Jurkat, Clone E6-1 (cell line): ENCODE measurements at regions not wholly inside any gene's neighbourhood (a gene's known extent, or its start where the extent isn't known, plus 50 kb on each side); places are given as distances from the start of the nearest gene placed in this dataset.
"Not testable (repeated sequence)": the region's sequence is repeated elsewhere in the genome, so short reads cannot be mapped to it uniquely, and the experiment has no call there.

ENCODE experiments used
- DNase-seq: peaks from one replicate; pipeline ENCODE4 v3.0.0-alpha.2; 2011; ENCODE audit warnings: low read depth, low spot score
- H3K4me3 ChIP-seq: 2 replicates; pipeline ENCODE4 v1.5.1; 2011; ENCODE audit warnings: mild to moderate bottlenecking, low read length, control low read depth, moderate library complexity

DNA sequence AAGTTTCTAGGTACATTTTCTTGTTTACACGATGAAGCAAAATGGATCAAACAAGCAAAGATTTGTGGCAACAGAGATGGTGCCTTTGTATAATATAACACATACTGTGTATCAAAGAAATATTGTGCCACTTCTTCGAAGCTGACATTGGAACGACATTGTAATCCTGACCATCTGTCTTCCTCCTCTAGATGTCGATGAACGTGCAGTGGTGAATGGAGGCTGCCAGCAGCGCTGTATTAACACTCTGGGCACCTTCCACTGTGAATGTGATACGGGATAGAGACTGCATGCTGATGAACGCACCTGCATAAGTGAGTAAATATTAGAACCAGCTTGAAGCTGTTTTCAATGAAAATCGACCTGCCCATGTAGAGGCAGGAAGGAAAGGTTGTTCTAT is 613.3 kb upstream of the GOLIM4 start:
- no peak for DNase-seq
- no peak overlapping the region for H3K4me3 ChIP-seq

DNA sequence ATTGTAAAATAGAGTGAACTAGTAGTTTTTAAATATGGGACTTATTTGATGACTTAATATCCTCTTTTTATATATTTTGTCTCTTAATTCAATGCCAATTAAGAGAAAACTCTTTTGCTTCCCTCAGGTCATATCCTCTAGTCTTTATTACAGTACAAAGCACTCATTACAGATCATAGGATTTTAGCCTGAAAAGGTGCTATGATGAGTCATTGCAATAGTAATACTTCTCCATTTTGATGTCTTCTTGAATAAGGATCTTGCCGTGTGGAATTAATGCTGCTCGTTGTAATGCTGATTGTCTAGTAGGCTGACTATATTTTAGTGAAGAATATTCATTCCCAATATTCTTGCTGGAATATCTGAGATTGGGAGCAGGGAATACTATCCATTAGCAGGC is 612.2 kb upstream of the GOLIM4 start:
- no peak for DNase-seq

GRCh38 chr3:168705412-168705811 is 609.7 kb upstream of the GOLIM4 start:
- DNase-seq: no peak
- H3K4me3 ChIP-seq: no peak overlapping the region

More for the DNA sequence above, 612.2 kb upstream of the GOLIM4 start:
- no peak overlapping the region for H3K4me3 ChIP-seq

DNA sequence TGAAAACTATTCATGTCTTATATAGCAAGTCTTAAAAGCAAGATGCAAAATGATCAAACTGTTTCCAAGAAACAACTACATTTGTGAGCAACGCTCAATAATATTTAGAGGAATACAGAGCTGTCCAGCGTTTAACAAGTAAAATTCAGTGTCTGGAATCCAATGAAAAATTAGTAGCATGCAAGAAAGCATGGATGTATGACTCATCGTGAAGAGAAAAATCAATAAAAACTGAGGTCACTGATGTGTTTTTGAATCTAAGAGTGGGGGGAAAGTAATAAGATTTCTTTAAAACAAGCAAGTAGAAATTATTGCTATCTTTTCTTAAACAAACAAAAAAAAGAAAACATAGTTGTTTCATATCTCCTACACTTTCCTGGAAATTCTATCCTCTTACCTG is 600.3 kb upstream of the GOLIM4 start:
- DNase-seq: no peak
- H3K4me3 ChIP-seq: no peak overlapping the region

DNA sequence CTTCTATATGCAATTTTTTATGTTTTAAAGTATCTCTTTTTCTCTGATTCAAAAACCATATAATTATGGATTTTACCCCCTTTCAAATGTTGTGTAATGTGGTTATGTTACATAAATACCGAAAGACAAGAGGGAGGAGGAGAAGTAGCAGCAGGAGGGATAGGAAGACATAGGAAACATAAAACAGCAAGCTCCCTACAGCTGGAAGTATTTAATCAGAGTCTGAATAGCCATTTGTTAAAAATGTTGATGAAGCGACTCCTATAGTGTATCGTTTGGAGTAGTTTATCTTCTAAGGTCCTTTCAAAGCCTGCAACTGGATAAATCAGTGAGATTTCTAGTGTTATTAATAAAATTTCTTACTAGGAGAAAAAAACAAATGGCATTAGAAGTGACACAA is 598.1 kb upstream of the GOLIM4 start:
- H3K4me3 ChIP-seq: no peak overlapping the region
- DNase-seq: no peak

GRCh38 chr3:168688267-168688666 is 592.5 kb upstream of the GOLIM4 start:
- H3K4me3 ChIP-seq: no peak overlapping the region
- no peak for DNase-seq

- DNase-seq: no peak
Measured at GRCh38 chr3:168684519-168684918, 588.8 kb upstream of the GOLIM4 start.

GRCh38 chr3:168678730-168679129 is 583.0 kb upstream of the GOLIM4 start:
- no peak overlapping the region for H3K4me3 ChIP-seq
- DNase-seq: no peak

More at GRCh38 chr3:168684519-168684918, 588.8 kb upstream of the GOLIM4 start:
- H3K4me3 ChIP-seq: no peak overlapping the region

DNA sequence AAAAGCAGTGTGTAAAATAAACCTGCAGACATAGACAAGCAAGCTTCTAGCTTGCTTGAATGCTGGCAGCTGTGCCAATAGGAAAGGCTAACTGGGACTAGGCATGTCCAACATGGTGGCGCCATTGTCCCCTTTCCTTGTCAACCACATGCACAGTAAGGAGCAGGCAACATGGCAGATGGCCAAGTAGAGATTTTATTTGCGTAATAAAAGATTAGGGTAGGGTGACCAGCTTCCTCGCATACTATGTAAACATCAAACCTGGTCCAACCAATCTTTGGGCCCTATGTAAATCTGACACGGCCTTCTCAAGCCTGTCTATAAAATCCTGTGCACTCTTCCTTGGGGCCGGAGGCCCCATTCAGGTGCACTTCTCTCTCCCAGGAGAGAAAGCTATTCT is 575.4 kb upstream of the GOLIM4 start:
- H3K4me3 ChIP-seq: no peak overlapping the region
- no peak for DNase-seq

GRCh38 chr3:168660879-168661657 is 565.3 kb upstream of the GOLIM4 start:
- not testable (repeated sequence) for DNase-seq, H3K4me3 ChIP-seq

- no peak overlapping the region for H3K4me3 ChIP-seq
- DNase-seq: no peak
Measured at GRCh38 chr3:168659015-168659414, 563.3 kb upstream of the GOLIM4 start.

DNA sequence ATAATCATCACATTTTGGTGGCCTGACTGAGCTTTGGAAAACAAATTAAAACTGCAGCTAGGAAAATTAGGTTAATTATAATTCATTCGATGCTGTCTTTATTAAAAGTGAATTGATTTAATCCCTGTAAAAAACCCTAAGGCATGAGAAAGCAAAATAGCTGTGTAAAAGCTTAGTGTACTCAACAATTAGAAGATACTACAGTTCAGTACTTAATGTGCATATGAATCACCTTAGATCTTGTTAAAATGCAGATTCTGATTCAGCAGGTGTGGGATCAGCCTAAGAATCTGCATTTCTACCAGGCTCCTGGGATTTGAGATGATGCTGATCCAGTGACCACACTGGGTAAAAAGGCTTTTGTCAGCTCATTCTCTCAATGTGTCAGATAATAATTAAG is 559.9 kb upstream of the GOLIM4 start:
- H3K4me3 ChIP-seq: no peak overlapping the region
- no peak for DNase-seq

GRCh38 chr3:168654700-168655099 is 559.0 kb upstream of the GOLIM4 start:
- no peak overlapping the region for H3K4me3 ChIP-seq
- no peak for DNase-seq

DNA sequence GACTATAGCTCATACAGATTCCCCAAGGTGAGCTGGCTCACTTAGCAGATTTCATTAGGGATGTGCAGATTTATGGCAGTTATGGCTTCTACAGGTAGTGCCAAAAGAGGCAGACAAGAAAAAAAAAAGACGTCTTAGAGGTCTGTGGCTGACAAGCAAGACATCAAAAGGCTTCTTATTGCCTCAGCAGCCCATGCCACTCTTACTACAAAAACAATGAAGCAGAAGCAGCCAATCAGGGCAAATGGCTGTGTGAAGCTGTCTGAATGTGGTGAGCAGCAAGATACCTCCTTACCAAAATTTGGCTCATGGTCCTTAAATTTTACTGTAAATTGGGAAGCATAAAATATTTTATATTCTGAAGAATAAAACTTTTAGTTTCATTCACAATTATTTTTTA is 557.5 kb upstream of the GOLIM4 start:
- DNase-seq: peak; percentile 12

GRCh38 chr3:168648321-168648720 is 552.6 kb upstream of the GOLIM4 start:
- no peak for DNase-seq
- H3K4me3 ChIP-seq: no peak overlapping the region

More for the DNA sequence above, 557.5 kb upstream of the GOLIM4 start:
- no peak overlapping the region for H3K4me3 ChIP-seq

DNA sequence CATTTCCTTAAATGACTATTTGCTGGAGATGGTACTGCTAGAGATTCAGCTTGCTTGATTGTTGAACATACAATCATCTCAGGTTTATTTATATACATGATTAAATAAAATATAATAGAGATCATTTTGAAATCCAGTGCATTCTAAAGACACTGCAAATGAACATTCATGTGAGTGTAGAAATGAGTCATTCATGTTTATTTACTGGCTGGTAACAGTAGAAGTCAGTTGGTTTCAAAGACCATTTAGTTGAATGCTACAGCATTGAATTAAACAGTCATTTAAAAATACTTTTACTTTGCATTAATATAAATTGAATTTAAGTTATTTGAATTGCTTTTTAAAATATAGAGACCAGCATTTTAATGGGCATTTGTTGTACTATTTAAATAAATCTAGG is 551.9 kb upstream of the GOLIM4 start:
- H3K4me3 ChIP-seq: no peak overlapping the region
- DNase-seq: no peak

- H3K4me3 ChIP-seq: no peak overlapping the region
- DNase-seq: no peak
Measured at GRCh38 chr3:168645180-168645579, 549.5 kb upstream of the GOLIM4 start.

DNA sequence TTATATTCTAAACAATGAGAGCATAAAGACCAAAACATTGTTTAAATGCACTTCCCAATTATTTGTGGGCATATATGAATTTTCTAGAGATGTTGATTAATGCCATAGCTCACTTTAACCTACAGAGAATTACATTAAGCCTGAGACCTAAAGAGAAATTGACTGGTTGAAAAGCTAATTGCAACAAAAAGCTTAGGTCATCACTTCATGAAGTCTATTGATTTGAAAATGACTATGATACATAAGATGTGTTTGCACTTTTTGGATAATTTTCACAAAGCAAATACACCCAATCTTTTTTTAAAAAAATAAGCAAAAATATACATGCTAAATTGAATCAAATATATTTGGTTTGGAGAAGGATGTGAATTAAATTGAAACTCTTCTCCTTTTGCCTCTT is 532.8 kb upstream of the GOLIM4 start:
- DNase-seq: no peak

GRCh38 chr3:168625477-168625876 is 529.8 kb upstream of the GOLIM4 start:
- no peak for DNase-seq
- no peak overlapping the region for H3K4me3 ChIP-seq

More for the DNA sequence above, 532.8 kb upstream of the GOLIM4 start:
- H3K4me3 ChIP-seq: no peak overlapping the region

GRCh38 chr3:168624892-168625448 is 529.2 kb upstream of the GOLIM4 start:
- H3K4me3 ChIP-seq: no peak overlapping the region
- no peak for DNase-seq

DNA sequence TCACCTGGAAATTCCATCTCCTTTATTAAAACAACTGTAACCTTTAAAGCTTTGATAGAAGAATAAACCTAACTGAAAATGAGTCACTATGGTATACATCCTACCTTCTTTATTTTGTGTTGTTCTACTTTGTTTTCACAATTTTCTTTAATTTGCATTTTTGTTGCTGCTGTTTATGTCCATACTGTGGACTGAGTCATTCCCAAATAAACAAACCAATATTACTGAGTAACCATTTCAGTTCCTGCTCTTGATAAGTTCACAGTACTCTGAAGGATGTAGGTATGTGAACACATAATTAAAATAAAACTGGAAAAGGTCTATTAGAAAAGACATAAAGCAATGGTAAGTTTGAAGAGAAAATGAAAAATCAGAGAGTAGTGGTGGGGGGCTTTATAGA is 528.5 kb upstream of the GOLIM4 start:
- DNase-seq: no peak
- no peak overlapping the region for H3K4me3 ChIP-seq
